ENCODE measurements at regions not wholly inside any gene's neighbourhood (a gene's known extent, or its start where the extent isn't known, plus 50 kb on each side); places are given as distances from the start of the nearest gene placed in this dataset.

GRCh38 chr2:100643467-100643866, 80.7 kb downstream of the PDCL3 start:
- H3K9me3 ChIP-seq, result peaks cover 0 to 9% (median 8%) of the 10 kb centered on the region in 3 donors
- no peaks in the 10 kb centered on the region for H3K36me3 ChIP-seq
- no peak overlapping the region for H3K27ac ChIP-seq
- TF ChIP-seq CTCF (IDR thresholded peaks at IDR 0.05), result no peak
- no peaks in the 10 kb centered on the region for H3K4me1 ChIP-seq
- no peak overlapping the region for H3K4me3 ChIP-seq
- peaks cover 0 to 19% of the 10 kb centered on the region in 2 donors for H3K27me3 ChIP-seq
- intact Hi-C loops (cut with DNase I; ENCODE audit: low total_unique reads), result no loop called here
- DNase-seq, result no peak

DNA sequence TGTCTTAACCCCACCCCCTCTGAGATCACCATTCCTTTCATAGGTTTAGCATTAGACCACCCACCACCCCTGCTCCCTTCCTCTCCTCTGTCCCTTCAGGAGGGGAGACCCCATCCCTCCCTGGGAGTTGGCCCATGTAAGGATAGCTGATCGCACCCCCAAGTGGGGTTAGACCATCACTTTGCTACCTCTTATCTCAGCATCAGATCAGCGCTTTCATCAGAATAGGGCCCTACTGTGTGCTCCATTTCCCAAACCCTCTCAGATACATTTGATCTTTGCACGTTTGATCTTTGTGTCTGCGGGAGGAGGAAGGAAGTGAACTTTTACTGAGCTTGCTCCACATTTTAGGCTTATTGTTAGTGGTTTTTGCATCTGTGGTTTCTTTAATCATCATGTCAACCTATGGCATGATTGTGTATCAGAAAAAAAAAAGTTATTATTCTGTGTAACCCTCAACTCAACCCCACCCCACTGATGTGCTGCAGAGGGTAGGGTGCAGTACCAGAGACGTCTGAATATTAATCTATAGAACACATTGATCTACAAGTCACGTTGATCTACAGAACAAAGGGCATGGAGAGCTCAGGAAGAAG, 81.2 kb downstream of the PDCL3 start:
- Histone ChIP-seq H3K4me3 (no peak overlapping the region), H3K9me3 (peaks cover 0 to 15% (median 8%) of the 10 kb centered on the region in 3 donors), H3K27me3 (peaks cover 0 to 19% of the 10 kb centered on the region in 2 donors), H3K36me3 (no peaks in the 10 kb centered on the region), H3K27ac (no peak overlapping the region), H3K4me1 (no peaks in the 10 kb centered on the region)
- DNase-seq, result no peak
- TF ChIP-seq CTCF (IDR thresholded peaks at IDR 0.05), result no peak
- intact Hi-C loops (cut with DNase I; ENCODE audit: low total_unique reads), result no loop called here

DNA sequence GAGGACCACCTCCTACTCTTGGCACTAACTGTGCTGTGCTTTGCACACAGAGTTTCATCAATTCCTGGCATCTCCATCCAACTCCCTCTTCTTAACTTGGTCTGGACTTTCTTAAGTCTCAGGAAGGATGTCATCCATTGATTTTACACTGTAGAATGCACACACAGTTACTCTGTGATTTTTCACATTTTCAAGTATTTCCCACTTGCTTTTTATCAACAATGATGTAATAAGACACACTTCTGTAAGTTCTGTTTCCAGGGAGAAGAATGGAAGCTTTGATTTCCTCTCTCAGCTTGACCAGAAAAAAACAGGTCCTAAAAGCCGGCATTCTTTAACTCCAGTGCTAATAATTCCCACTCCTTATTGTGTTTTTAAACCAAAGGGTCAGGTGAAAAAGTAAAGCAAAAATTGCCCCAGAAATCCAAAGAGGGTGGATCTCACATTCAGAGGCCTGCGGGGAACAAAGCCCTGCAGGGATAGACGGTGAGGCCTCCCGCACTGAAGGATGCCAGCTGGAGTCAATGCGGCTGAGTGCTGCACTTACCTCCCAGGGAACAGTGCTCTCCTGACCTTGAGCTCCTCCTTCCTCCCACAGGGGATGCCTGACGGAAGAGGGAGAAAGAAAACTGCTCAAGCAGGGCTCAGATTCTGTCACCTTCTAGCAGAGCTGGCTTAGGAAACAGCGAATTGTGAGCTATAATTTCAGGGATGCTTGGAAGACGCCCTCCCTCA, 83.1 kb downstream of the PDCL3 start:
- H3K27me3 ChIP-seq, result peaks cover 0 to 14% of the 10 kb centered on the region in 2 donors
- H3K4me1 ChIP-seq, result no peaks in the 10 kb centered on the region
- H3K27ac ChIP-seq, result no peak overlapping the region
- H3K36me3 ChIP-seq, result no peaks in the 10 kb centered on the region
- no peak overlapping the region for H3K4me3 ChIP-seq
- peaks cover 0 to 16% (median 8%) of the 10 kb centered on the region in 3 donors for H3K9me3 ChIP-seq
- TF ChIP-seq CTCF (IDR thresholded peaks at IDR 0.05), result no peak
- DNase-seq, result no peak
- intact Hi-C loops (cut with DNase I; ENCODE audit: low total_unique reads), result no loop called here

- Histone ChIP-seq H3K9me3 (peaks cover 0 to 16% (median 8%) of the 10 kb centered on the region in 3 donors), H3K4me1 (no peaks in the 10 kb centered on the region), H3K27me3 (peaks cover 0 to 2% of the 10 kb centered on the region in 2 donors), H3K36me3 (no peaks in the 10 kb centered on the region), H3K27ac (no peak overlapping the region), H3K4me3 (no peak overlapping the region)
- no peak for TF ChIP-seq CTCF (IDR thresholded peaks at IDR 0.05)
- DNase-seq, result no peak
- intact Hi-C loops (cut with DNase I; ENCODE audit: low total_unique reads), result no loop called here
Measured at GRCh38 chr2:100647709-100648108, 84.9 kb downstream of the PDCL3 start.

DNA sequence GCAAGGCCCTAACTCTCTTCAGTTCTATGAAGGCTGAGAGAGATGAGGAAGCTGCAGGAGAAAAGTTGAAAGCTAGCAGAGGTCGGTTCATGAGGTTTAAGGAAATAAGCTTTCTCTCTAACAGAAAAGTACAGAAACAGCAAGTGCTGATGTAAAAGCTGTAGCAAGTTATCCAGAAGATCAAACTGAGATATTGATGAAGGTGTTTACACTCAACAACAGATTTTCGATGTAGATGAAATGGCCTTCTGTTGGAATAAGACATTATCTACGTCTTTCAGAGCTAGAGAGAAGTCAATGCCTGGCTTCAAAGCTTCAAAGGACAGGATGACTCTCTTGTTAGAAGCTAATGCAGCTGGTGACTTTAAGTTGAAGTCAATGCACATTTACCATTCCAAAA, 87.4 kb downstream of the PDCL3 start:
- Histone ChIP-seq H3K4me1 (no peaks in the 10 kb centered on the region), H3K36me3 (no peaks in the 10 kb centered on the region), H3K27me3 (no peaks in the 10 kb centered on the region), H3K4me3 (no peak overlapping the region), H3K27ac (no peak overlapping the region), H3K9me3 (peaks cover 0 to 16% (median 8%) of the 10 kb centered on the region in 3 donors)
- no peak for TF ChIP-seq CTCF (IDR thresholded peaks at IDR 0.05)
- no peak for DNase-seq
- intact Hi-C loops (cut with DNase I; ENCODE audit: low total_unique reads), result no loop called here

Data from tibial artery (tissue), 4 donors.